WTC11 (cell line): ENCODE measurements at regions not wholly inside any gene's neighbourhood (a gene's known extent, or its start where the extent isn't known, plus 50 kb on each side); places are given as distances from the start of the nearest gene placed in this dataset.

Experiments
- CBFB ChIP-seq: sonication (generic); formaldehyde crosslinking; IDR thresholded peaks from 2 replicates; pipeline ENCODE4 v1.8.1; 2022; ENCODE audit warnings: mild to moderate bottlenecking, low read depth, missing genetic modification reagents
- CREM ChIP-seq: sonication (generic); formaldehyde crosslinking; IDR thresholded peaks from 2 replicates; pipeline ENCODE4 v1.8.1; 2022; ENCODE audit warnings: mild to moderate bottlenecking, missing genetic modification reagents, moderate library complexity
- FOXJ3 ChIP-seq: sonication (generic); formaldehyde crosslinking; IDR thresholded peaks from 2 replicates; pipeline ENCODE4 v1.9.0; 2021; ENCODE audit warnings: missing genetic modification reagents, mild to moderate bottlenecking, borderline replicate concordance
- GRHL2 ChIP-seq: fragments of 250-450 bp; sonication (Bioruptor Pico); IDR thresholded peaks from 2 replicates; pipeline ENCODE4 v1.8.0; 2022; ENCODE audit warnings: mild to moderate bottlenecking, moderate library complexity; ENCODE audit not compliant: insufficient replicate concordance, severe bottlenecking
- JUN ChIP-seq: sonication (generic); formaldehyde crosslinking; IDR thresholded peaks from 2 replicates; pipeline ENCODE4 v1.8.0; 2023; ENCODE audit warnings: mild to moderate bottlenecking, missing genetic modification reagents
- MYBL2 ChIP-seq: sonication (generic); formaldehyde crosslinking; IDR thresholded peaks from 2 replicates; pipeline ENCODE4 v1.8.1; 2023; ENCODE audit warnings: mild to moderate bottlenecking, moderate library complexity, missing genetic modification reagents
- TEAD1 ChIP-seq: sonication (generic); formaldehyde crosslinking; IDR thresholded peaks from 2 replicates; pipeline ENCODE4 v1.8.0; 2022; ENCODE audit warnings: mild to moderate bottlenecking, missing genetic modification reagents
- ZMAT4 ChIP-seq: fragments of 250-450 bp; sonication (Bioruptor Pico); IDR thresholded peaks from 2 replicates; pipeline ENCODE4 v1.9.0; 2021; ENCODE audit warnings: mild to moderate bottlenecking
- TF ChIP-seq, protein P1 (sequence below): fragments of 200-600 bp; IDR thresholded peaks from 2 replicates; pipeline ENCODE4 v1.8.0; 2022; ENCODE audit warnings: antibody characterized with exemption
- TF ChIP-seq, protein P2 (sequence below): sonication (generic); formaldehyde crosslinking; conservative IDR thresholded peaks from 2 replicates; pipeline ENCODE4 v1.8.1; 2023; ENCODE audit warnings: mild to moderate bottlenecking, low read depth, missing genetic modification reagents, moderate library complexity
- TF ChIP-seq, protein P3 (sequence below): sonication (generic); formaldehyde crosslinking; IDR thresholded peaks from 2 replicates; pipeline ENCODE4 v1.8.1; 2022; ENCODE audit warnings: low read depth, missing genetic modification reagents, borderline replicate concordance
- TF ChIP-seq, protein P4 (sequence below): sonication (generic); formaldehyde crosslinking; IDR thresholded peaks from 2 replicates; pipeline ENCODE4 v1.8.0; 2023; ENCODE audit warnings: missing genetic modification reagents, mild to moderate bottlenecking, borderline replicate concordance

DNA sequence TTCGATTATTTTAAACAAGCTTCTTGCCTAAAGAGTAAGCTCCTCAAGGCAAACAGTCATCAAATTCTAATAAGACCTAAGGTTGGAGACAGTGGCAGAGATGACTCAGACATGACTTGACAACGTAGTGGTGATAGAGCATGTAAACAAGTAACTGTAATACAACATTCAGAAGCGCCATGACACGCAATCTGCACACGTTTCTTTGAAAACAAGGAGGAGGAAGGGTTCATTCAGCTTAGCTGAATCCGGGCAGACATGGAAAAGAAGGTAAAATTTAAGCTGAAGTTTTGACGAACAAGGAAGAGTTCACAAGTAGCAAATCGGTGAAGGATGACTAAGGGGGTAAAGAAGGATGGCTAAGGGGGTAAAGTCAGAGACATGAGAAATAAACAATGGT is 152.4 kb upstream of the ZC3H12C start:
- TF ChIP-seq, protein P1, sequence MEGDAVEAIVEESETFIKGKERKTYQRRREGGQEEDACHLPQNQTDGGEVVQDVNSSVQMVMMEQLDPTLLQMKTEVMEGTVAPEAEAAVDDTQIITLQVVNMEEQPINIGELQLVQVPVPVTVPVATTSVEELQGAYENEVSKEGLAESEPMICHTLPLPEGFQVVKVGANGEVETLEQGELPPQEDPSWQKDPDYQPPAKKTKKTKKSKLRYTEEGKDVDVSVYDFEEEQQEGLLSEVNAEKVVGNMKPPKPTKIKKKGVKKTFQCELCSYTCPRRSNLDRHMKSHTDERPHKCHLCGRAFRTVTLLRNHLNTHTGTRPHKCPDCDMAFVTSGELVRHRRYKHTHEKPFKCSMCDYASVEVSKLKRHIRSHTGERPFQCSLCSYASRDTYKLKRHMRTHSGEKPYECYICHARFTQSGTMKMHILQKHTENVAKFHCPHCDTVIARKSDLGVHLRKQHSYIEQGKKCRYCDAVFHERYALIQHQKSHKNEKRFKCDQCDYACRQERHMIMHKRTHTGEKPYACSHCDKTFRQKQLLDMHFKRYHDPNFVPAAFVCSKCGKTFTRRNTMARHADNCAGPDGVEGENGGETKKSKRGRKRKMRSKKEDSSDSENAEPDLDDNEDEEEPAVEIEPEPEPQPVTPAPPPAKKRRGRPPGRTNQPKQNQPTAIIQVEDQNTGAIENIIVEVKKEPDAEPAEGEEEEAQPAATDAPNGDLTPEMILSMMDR, result no peak
- TF ChIP-seq TEAD1, result no peak
- TF ChIP-seq, protein P2, sequence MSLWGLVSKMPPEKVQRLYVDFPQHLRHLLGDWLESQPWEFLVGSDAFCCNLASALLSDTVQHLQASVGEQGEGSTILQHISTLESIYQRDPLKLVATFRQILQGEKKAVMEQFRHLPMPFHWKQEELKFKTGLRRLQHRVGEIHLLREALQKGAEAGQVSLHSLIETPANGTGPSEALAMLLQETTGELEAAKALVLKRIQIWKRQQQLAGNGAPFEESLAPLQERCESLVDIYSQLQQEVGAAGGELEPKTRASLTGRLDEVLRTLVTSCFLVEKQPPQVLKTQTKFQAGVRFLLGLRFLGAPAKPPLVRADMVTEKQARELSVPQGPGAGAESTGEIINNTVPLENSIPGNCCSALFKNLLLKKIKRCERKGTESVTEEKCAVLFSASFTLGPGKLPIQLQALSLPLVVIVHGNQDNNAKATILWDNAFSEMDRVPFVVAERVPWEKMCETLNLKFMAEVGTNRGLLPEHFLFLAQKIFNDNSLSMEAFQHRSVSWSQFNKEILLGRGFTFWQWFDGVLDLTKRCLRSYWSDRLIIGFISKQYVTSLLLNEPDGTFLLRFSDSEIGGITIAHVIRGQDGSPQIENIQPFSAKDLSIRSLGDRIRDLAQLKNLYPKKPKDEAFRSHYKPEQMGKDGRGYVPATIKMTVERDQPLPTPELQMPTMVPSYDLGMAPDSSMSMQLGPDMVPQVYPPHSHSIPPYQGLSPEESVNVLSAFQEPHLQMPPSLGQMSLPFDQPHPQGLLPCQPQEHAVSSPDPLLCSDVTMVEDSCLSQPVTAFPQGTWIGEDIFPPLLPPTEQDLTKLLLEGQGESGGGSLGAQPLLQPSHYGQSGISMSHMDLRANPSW (CRISPR knock-in tag), result no peak
- TF ChIP-seq, protein P3, sequence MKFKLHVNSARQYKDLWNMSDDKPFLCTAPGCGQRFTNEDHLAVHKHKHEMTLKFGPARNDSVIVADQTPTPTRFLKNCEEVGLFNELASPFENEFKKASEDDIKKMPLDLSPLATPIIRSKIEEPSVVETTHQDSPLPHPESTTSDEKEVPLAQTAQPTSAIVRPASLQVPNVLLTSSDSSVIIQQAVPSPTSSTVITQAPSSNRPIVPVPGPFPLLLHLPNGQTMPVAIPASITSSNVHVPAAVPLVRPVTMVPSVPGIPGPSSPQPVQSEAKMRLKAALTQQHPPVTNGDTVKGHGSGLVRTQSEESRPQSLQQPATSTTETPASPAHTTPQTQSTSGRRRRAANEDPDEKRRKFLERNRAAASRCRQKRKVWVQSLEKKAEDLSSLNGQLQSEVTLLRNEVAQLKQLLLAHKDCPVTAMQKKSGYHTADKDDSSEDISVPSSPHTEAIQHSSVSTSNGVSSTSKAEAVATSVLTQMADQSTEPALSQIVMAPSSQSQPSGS (CRISPR knock-in tag), result no peak
- TF ChIP-seq CREM, result no peak
- no peak for TF ChIP-seq MYBL2 (CRISPR knock-in tag)
- no peak for TF ChIP-seq ZMAT4 (CRISPR knock-in tag)
- no peak for TF ChIP-seq JUN (CRISPR knock-in tag)
- TF ChIP-seq, protein P4, sequence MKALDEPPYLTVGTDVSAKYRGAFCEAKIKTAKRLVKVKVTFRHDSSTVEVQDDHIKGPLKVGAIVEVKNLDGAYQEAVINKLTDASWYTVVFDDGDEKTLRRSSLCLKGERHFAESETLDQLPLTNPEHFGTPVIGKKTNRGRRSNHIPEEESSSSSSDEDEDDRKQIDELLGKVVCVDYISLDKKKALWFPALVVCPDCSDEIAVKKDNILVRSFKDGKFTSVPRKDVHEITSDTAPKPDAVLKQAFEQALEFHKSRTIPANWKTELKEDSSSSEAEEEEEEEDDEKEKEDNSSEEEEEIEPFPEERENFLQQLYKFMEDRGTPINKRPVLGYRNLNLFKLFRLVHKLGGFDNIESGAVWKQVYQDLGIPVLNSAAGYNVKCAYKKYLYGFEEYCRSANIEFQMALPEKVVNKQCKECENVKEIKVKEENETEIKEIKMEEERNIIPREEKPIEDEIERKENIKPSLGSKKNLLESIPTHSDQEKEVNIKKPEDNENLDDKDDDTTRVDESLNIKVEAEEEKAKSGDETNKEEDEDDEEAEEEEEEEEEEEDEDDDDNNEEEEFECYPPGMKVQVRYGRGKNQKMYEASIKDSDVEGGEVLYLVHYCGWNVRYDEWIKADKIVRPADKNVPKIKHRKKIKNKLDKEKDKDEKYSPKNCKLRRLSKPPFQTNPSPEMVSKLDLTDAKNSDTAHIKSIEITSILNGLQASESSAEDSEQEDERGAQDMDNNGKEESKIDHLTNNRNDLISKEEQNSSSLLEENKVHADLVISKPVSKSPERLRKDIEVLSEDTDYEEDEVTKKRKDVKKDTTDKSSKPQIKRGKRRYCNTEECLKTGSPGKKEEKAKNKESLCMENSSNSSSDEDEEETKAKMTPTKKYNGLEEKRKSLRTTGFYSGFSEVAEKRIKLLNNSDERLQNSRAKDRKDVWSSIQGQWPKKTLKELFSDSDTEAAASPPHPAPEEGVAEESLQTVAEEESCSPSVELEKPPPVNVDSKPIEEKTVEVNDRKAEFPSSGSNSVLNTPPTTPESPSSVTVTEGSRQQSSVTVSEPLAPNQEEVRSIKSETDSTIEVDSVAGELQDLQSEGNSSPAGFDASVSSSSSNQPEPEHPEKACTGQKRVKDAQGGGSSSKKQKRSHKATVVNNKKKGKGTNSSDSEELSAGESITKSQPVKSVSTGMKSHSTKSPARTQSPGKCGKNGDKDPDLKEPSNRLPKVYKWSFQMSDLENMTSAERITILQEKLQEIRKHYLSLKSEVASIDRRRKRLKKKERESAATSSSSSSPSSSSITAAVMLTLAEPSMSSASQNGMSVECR (CRISPR knock-in tag), result no peak
- TF ChIP-seq CBFB, result no peak
- TF ChIP-seq GRHL2 (CRISPR knock-in tag), result no peak
- TF ChIP-seq FOXJ3, result no peak
